HG02623 (cell line): ENCODE measurements at regions not wholly inside any gene's neighbourhood (a gene's known extent, or its start where the extent isn't known, plus 50 kb on each side); places are given as distances from the start of the nearest gene placed in this dataset.

Experiments
- ATAC-seq: cut with Tn5 transposase; IDR thresholded peaks from one replicate; pipeline ENCODE4 v1.9.1; 2021; ENCODE audit warnings: moderate library complexity; ENCODE audit not compliant: unreplicated experiment

DNA sequence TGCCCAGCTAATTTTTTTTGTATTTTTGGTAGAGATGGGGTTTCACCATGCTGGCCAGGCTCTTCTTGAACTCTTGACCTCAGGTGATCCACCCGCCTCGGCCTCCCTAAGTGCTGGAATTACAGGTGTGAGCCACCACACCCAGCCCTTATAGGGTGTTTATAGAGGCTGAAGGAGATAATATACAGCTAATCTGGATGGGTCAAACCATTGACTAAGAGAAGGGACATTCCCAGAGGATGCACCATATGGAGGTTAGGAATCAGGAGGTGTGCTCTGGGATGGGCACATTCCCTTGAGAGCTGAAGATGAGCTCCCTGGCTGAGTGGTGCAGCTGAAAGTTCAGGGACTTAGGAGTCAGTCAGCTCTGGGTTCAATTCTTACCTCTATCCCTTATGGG, 68.3 kb upstream of the SHISA3 start:
- ATAC-seq, result no peak

DNA sequence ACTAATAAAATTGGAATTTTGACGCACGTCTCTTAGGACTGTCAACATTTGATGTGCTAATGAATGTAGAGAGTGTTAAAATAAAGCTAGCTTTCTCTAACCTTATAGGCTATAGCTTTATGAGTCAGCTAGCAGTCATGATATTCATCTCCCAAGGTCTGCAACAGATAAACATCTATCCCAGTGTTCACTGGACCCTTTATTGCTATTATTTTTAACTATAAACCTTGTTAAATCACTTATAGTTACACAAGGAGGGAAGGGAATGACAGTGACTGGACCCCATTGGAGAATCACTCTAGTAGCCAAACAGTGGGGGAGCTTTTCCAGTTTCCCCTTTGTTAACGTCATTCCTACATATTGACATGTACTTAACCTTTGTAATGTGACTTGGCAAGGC, 67.9 kb upstream of the SHISA3 start:
- ATAC-seq, result no peak

DNA sequence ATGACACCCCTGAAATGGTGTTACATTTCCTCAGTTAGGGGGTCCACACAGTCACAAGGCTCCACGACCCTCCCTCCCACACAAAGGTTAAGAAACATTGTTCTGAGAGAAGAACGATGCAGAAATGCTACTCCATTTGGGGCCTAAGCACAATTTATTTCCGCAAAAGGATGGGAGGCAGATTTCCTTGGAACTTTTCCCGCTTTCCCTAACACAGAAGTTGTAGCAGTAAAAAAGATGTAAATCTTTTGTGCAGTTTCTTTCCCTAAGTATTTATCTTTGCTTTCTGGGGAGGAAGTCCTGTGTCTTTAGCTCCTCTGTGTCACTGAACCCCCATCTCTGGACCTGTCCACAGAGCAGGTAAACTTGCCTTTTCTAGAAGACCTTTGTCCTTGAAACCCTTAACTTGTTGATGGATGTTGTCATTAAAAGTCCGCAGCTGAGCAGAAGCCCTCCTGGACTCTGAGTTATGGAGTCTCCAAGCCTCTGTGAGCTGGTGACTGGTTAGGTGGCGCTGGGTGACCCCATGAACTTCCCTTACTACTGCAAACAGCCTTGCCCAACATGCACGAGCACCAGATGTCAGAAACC, 67.2 kb upstream of the SHISA3 start:
- ATAC-seq, result no peak

DNA sequence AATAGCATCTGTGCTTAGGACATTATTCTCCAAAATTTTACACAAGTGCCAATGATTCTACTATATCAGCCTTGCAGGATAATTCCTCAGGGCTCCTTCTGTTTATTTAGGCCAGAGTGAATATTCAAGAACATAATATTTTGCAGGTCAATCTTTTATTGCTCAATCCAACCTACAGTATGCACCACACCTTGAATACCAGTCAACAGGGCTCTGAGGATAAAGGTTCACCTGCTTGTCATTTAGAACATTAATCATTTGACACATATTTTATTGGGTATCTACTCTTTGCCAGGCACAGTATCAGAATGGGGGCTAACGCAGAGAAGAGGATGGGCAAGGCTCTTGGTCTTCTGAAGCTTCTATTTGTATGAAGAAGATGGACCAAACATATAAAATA, 66.2 kb upstream of the SHISA3 start:
- ATAC-seq, result no peak

GRCh38 chr4:42331914-42332368, 65.3 kb upstream of the SHISA3 start:
- peak; percentile 52 for ATAC-seq

DNA sequence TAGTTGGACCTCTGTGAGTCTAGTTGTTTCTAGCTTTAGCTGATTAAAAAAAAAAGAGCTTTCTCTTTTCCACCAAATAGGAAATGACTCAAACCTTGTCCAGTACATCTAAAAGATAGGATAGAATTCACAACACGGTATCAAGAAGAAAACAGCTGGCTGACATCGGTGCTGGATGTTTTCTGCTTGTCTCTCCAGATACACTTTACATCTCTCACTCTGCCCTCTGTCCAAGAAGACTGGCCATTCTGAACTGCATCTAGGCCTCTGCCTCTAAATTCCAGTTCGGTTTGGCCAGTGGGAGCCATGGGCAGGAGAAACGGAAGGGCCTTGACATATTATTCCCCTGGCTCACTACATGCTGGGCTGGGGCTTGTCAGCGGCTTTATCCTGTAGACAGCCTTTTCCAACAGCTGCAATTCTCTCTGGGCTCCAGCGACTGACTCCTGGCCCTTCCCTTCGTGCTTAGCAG, 57.3 kb upstream of the SHISA3 start:
- ATAC-seq, result no peak

- no peak for ATAC-seq
These were observed 55.7 kb upstream of the SHISA3 start for GRCh38 chr4:42341518-42342026.

DNA sequence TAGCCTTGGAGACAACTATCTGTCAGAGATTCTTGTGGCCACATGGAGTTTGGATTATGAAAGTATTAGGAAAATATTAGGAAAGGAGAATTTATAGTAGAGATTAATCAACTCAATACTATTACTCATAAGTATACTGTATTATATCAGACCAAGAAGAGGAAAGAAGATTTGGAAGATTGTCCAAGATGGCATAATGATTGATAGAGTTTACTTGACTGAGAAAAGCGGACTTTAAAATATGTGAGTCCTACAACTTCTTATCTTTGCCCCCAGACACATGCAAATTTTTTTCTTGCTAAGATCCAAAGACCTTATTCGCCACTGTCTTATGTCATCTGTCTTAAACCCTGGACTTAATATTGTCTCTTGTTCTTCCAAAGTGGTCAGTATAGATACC, 54.8 kb upstream of the SHISA3 start:
- ATAC-seq, result no peak

- ATAC-seq, result peak; percentile 59
These were observed 53.0 kb upstream of the SHISA3 start for GRCh38 chr4:42344309-42344708.

GRCh38 chr4:42344749-42345148, 52.5 kb upstream of the SHISA3 start:
- ATAC-seq, result no peak

- no peak for ATAC-seq
These were observed 51.2 kb upstream of the SHISA3 start for GRCh38 chr4:42345962-42346544.

GRCh38 chr4:42347076-42347475, 50.2 kb upstream of the SHISA3 start:
- ATAC-seq, result no peak
